Renal cortex interstitium (tissue), 11 donors: ENCODE measurements at regions not wholly inside any gene's neighbourhood (a gene's known extent, or its start where the extent isn't known, plus 50 kb on each side); places are given as distances from the start of the nearest gene placed in this dataset.

Experiments used
- DNase-seq, 11 donors: peaks; one replicate each; pipeline ENCODE4 v3.0.0-alpha.2; 2013; ENCODE audit warnings: low read depth in 9 of 11, low spot score in 4 of 11; ENCODE audit errors: extremely low read depth in 1 of 11

DNA sequence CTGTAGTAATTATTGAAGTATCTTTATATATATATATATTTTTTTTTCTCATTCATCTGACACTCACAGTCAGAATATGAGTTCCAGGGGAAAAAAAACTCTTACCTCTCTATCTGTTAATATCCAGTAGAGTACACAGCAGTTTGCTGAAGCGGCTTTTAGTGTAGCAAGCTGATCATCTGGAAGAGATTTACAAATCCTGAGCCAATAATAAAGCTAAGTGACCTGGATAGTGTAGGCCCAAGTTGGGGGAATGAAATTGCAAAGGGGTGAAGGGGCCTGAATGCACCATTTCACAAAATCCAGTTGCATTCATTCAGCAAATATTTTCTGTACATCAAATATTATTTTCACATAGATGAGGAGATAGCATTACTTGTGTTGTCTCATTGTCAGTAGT is 234.6 kb upstream of the FLRT2 start:
- DNase-seq = no peak

DNA sequence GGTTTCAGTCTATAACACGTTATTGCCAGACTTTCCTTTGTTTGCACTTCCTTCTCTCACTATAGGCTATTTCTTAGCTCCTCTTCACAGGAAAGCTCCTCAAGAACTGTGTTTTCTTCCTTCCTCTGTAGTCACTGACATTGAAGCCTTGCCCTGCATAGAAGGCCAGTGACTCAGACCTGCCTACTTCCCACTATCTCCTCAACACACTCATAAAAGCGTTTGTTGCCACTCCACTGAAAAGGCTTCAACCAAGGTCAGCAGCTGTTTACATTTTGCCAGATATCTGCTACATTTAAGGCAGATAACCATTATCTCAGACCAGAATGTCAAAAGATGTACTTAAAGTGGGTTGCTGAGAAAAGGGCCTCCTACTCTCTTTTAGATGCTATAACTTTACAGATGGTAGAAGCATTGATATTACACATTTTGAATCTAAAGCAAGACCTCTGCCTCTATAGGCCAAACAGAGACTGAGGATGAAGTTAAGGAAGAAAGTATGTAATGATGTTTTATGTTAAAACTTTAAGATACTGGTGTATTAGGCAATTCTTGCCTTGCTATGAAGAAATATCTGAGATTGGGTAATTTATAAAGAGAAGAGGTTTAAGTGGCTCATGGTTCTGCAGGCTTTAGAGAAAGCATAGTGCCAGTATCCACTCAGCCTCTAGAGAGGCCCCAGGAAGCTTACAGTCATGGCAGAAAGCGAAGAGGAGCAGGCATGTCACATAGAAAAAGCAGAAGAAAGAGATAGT is 233.3 kb upstream of the FLRT2 start:
- no peak for DNase-seq

DNA sequence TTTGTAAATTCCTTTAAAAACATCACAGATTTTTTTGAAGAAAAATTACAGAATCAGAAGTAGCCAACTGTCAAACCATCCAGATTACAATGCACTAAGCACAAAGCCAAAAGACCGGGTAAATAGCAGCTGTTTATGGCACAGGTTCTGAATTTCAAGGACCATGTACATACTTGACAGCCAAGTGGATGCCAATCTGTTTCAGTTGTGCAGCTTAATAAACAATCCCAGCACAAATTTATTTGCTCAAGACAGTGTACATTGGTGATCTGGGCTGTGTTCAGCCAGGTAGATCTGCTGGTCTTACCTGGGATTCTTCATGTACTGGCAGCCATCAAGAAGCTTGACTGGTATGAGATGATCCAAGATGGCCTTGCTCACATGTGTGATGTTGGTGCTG is 229.8 kb upstream of the FLRT2 start:
- DNase-seq = no peak

- no peak for DNase-seq
Measured at GRCh38 chr14:85301506-85301905, 228.4 kb upstream of the FLRT2 start.

DNA sequence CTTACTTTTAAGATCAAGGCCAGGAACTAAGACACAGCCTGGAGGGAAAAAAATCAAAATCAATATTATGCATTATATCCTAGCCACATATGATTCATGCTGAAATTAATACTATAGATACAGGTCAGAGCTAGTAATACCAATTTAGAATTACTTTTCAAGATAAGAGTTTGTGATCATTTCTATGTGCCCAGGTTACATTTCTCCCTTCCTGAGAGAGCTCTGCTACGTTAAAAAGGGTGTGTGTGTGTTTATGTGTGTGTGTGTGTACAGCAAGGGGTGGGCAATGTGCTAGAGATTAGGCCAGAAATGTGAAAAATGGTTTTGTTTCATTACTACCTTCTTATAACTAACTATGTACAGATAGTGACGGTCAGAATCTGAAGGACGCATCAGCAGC is 223.9 kb upstream of the FLRT2 start:
- DNase-seq = no peak

GRCh38 chr14:85308531-85309300 is 221.2 kb upstream of the FLRT2 start:
- no peak for DNase-seq

- DNase-seq = no peak
Measured at GRCh38 chr14:85310491-85311272, 219.3 kb upstream of the FLRT2 start.

GRCh38 chr14:85313560-85314207 is 216.3 kb upstream of the FLRT2 start:
- DNase-seq = no peak

DNA sequence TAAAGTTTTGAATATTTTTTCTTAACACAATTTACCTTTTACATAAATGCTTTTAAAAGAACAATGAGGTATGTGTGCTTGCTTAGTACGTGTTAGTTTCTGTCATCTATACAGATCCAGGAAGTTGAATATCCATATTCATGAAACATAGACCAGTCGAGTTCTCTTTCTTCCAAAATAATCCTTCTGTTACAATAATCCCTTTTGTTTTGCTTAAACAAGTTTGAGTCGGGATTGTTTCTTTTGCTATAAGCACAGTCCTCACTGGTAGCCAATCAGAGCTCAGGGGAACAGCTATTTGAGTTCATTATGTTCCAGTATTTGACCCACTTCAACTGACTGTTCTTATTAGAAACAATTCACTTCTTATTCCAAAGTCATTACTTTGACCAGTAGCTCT is 214.7 kb upstream of the FLRT2 start:
- DNase-seq = no peak

- DNase-seq = no peak
Measured at GRCh38 chr14:85315733-85316290, 214.1 kb upstream of the FLRT2 start.

DNA sequence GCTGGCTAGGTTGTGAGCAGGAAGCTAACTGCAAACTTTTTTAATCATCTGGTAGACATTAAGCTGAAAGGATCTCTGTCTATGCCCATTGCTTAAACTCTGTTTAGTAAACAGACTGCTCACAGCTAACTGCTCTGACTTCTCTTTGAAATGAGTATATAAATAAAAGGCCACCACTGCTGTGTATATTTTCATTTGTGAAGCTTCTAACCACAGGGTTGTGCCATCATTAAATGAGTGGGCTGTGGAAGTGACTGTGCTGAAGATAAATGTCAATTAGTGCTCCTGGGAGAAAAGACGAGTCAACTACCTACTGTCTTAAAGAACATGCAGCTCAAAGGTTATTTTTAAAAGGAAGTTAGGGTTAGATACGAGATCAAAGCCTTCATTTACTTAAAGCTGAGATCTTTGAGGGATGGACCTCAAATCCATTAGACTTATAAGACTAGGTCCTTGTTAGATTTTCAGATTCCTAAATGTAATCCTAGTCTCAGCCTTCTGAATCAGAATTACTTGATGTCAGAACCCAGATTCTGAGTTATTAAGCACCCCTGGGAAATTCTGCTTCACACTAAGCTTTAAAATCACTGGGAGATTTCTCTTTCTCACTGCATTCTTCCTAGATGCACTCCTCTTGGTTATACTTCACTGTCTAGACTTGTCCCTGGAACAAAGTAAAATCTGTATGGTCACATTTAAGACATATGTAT is 213.1 kb upstream of the FLRT2 start:
- no peak for DNase-seq

DNA sequence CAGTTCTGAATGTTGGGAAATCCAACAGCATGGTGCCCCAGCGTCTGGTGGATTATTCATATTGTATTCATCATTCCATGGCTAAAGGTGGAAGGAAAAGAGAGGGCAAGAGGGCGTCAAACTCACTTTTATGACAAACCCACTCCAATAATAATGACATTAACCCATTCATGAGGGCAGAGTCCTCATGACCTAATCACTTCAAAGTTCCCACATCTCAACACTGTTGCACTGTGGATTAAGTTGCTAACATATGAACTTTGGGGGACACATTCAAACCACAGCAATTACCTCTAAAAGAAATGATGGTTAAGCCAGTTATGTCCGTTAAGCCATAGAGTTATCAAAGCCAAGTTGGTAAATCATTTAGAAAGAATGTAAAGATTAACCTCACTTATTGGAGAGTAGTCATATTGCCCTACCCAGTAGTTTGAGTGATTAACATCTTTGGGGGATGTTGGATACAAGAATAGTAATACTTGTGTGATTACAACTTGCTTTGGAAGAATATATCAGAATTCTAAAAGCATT is 212.4 kb upstream of the FLRT2 start:
- DNase-seq = no peak

DNA sequence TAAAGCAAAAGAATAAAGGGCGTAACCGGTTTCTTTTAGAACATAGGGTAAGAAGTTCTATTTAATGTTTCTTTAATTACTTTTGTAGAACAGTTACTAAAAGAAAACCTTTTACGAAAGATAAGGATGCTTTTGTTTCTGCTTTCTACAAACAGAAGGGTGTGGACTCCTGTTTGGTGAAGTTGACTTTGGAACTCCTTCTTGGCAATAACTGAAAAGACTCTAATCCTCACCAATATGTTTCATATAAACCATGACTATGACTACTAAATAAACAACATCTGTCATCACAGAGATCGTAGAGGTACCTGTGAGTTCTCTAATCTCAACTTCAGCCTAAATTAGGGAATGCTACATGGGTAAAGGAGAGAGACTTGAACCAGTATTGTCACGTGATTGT is 210.8 kb upstream of the FLRT2 start:
- no peak for DNase-seq

DNA sequence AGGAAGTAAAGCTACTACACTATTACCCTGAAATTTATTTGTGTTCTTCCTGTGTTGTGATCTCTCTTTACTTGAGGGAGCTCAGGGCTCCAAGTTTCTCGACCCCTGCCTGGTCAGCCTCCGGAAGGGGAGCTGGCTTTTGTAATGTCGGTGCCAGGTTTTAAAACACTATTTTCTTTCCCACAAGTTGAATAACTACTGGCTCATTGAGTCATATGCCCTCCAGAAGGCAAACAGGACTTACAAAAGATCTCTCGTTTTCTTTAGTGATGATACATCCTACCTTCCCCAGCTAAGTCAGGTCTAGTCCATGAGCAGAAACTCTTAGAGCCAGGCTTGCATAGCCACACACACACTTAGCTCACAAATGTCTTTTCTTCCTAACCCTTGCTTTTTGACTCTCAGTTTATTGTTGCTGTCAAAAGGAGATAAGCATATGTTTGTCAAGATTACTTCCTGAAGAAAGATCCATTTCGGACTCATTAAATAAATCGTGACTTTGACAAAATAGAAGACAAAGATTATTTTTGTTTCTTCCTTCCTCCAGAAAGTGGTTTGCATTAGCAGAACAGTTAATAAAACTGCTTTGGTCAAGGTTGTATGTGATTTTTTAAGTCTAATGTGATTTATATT is 209.8 kb upstream of the FLRT2 start:
- no peak for DNase-seq

- DNase-seq = no peak
Measured at GRCh38 chr14:85325134-85326017, 204.6 kb upstream of the FLRT2 start.

DNA sequence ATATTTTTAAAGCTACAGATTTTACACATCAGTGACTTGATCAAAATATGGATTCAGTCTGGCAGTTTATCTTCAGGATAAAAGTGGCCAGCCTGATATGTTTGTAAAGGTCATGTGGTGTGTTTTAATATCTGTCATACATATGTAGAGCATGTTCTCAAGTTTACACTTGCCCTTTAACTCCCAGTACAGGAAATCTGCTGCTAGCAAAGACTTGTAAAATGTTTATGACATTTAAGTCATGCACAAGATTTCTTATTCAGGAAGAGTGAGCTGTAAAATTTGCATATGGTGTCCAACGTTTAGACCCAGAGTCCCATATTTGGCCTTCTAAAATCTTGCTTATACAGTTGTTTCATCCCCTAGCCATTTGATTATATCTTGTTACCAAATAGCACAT is 197.5 kb upstream of the FLRT2 start:
- no peak for DNase-seq

GRCh38 chr14:85333313-85333712 is 196.6 kb upstream of the FLRT2 start:
- DNase-seq = no peak
